Adrenal gland (tissue), 9 donors: ENCODE measurements at regions not wholly inside any gene's neighbourhood (a gene's known extent, or its start where the extent isn't known, plus 50 kb on each side); places are given as distances from the start of the nearest gene placed in this dataset.

Source experiments
- DNase-seq, 7 donors: peaks; one replicate each; pipeline ENCODE4 v3.0.0-alpha.2; 2019 to 2020
- H3K27ac ChIP-seq, 5 donors: fragments of 200-600 bp; sonication (generic) in 4 of 5; 1 replicate in 3 of 5; 2 replicates in 2 of 5; pipeline versions ENCODE4 v1.5.1 to v1.8.0; 2016 to 2020; ENCODE audit warnings: mild to moderate bottlenecking in 1 of 5
- H3K27me3 ChIP-seq: fragments of 200-600 bp; 2 replicates; pipeline ENCODE4 v1.8.0; 2021
- H3K36me3 ChIP-seq, 2 donors: fragments of 200-600 bp; replicated peaks in 1 of 2; 1 replicate in 1 of 2; 2 replicates in 1 of 2; pipeline versions ENCODE4 v1.5.1 to v1.8.0; 2018 to 2022
- H3K4me1 ChIP-seq, 2 donors: fragments of 200-600 bp; replicated peaks in 1 of 2; 1 replicate in 1 of 2; 2 replicates in 1 of 2; pipeline versions ENCODE4 v1.5.1 to v1.8.0; 2018 to 2021
- H3K4me3 ChIP-seq, 4 donors: fragments of 200-600 bp; sonication (generic) in 3 of 4; one replicate each; pipeline ENCODE4 v1.5.1; 2016 to 2018
- H3K9me3 ChIP-seq, 3 donors: fragments of 200-600 bp; sonication (generic) in 1 of 3; replicated peaks in 1 of 3; 1 replicate in 2 of 3; 2 replicates in 1 of 3; pipeline versions ENCODE4 v1.5.1 to v1.8.0; 2016 to 2021
- CTCF ChIP-seq, 6 experiments: fragments of 450-650 bp in 4 of 6; fragments of 200-600 bp in 2 of 6; sonication (generic) in 1 of 6; IDR thresholded peaks; 1 replicate in 5 of 6; 2 replicates in 1 of 6; pipeline versions ENCODE4 v1.5.1 to v1.8.0; 2016 to 2021; ENCODE audit warnings: antibody characterized with exemption in 6 of 6, mild to moderate bottlenecking in 2 of 6, moderate library complexity in 1 of 6
- POLR2A ChIP-seq, 2 donors: fragments of 450-650 bp; IDR thresholded peaks; one replicate each; pipeline ENCODE4 v1.6.1; 2017; ENCODE audit warnings: antibody characterized with exemption in 2 of 2, mild to moderate bottlenecking in 2 of 2, moderate library complexity in 1 of 2
- WGBS, 4 donors: extraction: QIAGEN DNeasy Blood & Tissue Kit in 2 of 4; methylation state at CpG; one replicate each; pipeline versions ENCODE4 v1.1.5 to v1.1.7; 2013 to 2017; 5-methylcytosine and 5-hydroxymethylcytosine counted together
- intact Hi-C, 2 donors: fragments of 100-400 bp; cut with DNase I; formaldehyde crosslinking; loops; one replicate each; pipeline versions ENCODE4 v1.14.1 to v1.15.0; 2022 to 2023
- donor health status: healthy with polysubstance abuse.
- donor health status: Bipolar disorder and iron deficiency.
- donor health status: DM: yes; HTN: yes; CAD: no.
- donor health status: DM: no; HTN: no; CAD: no.
- donor health status: DM: no; HTN: no; CAD: no.

GRCh38 chr7:64098-64915 lies 128.1 kb upstream of the FAM20C start:
- WGBS, 4 donors, result 64 to 76% (median 72%) methylated on average over 4 to 6 of the region's 6 CpGs
- TF ChIP-seq CTCF (IDR thresholded peaks at IDR 0.05) (peak; percentile 17 to 61 (median 52)), POLR2A (IDR thresholded peaks at IDR 0.05) (no peak)

GRCh38 chr7:64916-65341 lies 127.4 kb upstream of the FAM20C start:
- TF ChIP-seq CTCF (IDR thresholded peaks at IDR 0.05), result no peak
- peak in 1 of 2 donors; percentile 30 for TF ChIP-seq POLR2A (IDR thresholded peaks at IDR 0.05)
- Histone ChIP-seq H3K36me3 (no peaks in the 10 kb centered on the region), H3K27ac (peak overlapping the region in 3 of 5 donors; percentile 41 to 81 (median 43)), H3K4me1 (peaks cover 7 to 8% of the 10 kb centered on the region in 2 donors), H3K9me3 (no peaks in the 10 kb centered on the region), H3K4me3 (no peak overlapping the region), H3K27me3 (no peaks in the 10 kb centered on the region)
- WGBS, 4 donors, result 43 to 85% (median 54%) methylated on average over 3 to 11 of the region's 11 CpGs
- peak in 6 of 7 donors; percentile 54 to 75 (median 66) for DNase-seq
- intact Hi-C loops, result no loop called here

More at GRCh38 chr7:64098-64915, 128.1 kb upstream of the FAM20C start:
- intact Hi-C loops, result no loop called here
- Histone ChIP-seq H3K4me3 (no peak overlapping the region), H3K36me3 (no peaks in the 10 kb centered on the region), H3K9me3 (no peaks in the 10 kb centered on the region), H3K4me1 (peaks cover 7 to 8% of the 10 kb centered on the region in 2 donors), H3K27ac (peak overlapping the region in 3 of 5 donors; percentile 41 to 81 (median 43)), H3K27me3 (no peaks in the 10 kb centered on the region)
- DNase-seq, result peak; percentile 43 to 85 (median 73)

- DNase-seq, result peak in 6 of 7 donors; percentile 68 to 87 (median 84)
- intact Hi-C loops, result no loop called here
- Histone ChIP-seq H3K9me3 (no peaks in the 10 kb centered on the region), H3K4me3 (no peak overlapping the region), H3K36me3 (no peaks in the 10 kb centered on the region), H3K27ac (peak overlapping the region in 3 of 5 donors; percentile 41 to 81 (median 43)), H3K27me3 (no peaks in the 10 kb centered on the region), H3K4me1 (peaks cover 7 to 8% of the 10 kb centered on the region in 2 donors)
- TF ChIP-seq CTCF (IDR thresholded peaks at IDR 0.05) (peak in 2 of 6 experiments; percentile 17 to 34), POLR2A (IDR thresholded peaks at IDR 0.05) (peak in 1 of 2 donors; percentile 46)
- WGBS, 4 donors, result 19 to 75% (median 45%) methylated on average over 3 to 8 of the region's 8 CpGs
Observed at GRCh38 chr7:65554-65953, 126.8 kb upstream of the FAM20C start.

- Histone ChIP-seq H3K36me3 (no peaks in the 10 kb centered on the region), H3K27ac (no peak overlapping the region), H3K27me3 (no peaks in the 10 kb centered on the region), H3K4me3 (no peak overlapping the region), H3K4me1 (peaks cover 7 to 8% of the 10 kb centered on the region in 2 donors), H3K9me3 (no peaks in the 10 kb centered on the region)
- 86 to 96% (median 90%) methylated on average over 8 to 12 of the region's 12 CpGs for WGBS, 4 donors
- DNase-seq, result peak in 1 of 7 donors; percentile 4
- TF ChIP-seq POLR2A (IDR thresholded peaks at IDR 0.05), result no peak
- intact Hi-C loops, result no loop called here
Observed at GRCh38 chr7:66296-66695, 126.1 kb upstream of the FAM20C start.
